HepG2 (cell line): ENCODE measurements at regions not wholly inside any gene's neighbourhood (a gene's known extent, or its start where the extent isn't known, plus 50 kb on each side); places are given as distances from the start of the nearest gene placed in this dataset.

Experiments used
- ELF3 ChIP-seq: IDR thresholded peaks from 2 replicates; pipeline ENCODE4 v1.6.1; 2016; ENCODE audit warnings: missing genetic modification reagents, missing compliant biosample characterization
- HMGXB3 ChIP-seq: sonication (generic); formaldehyde crosslinking; IDR thresholded peaks from 2 replicates; pipeline ENCODE4 v1.4.0; 2020; ENCODE audit warnings: missing genetic modification reagents, borderline replicate concordance
- MBNL3 ChIP-seq: fragments of 250-450 bp; sonication (Bioruptor Pico); conservative IDR thresholded peaks from 2 replicates; pipeline ENCODE4 v1.8.0; 2022; ENCODE audit warnings: mild to moderate bottlenecking, inconsistent platforms
- PATZ1 ChIP-seq: sonication (generic); formaldehyde crosslinking; IDR thresholded peaks from 2 replicates; pipeline ENCODE4 v1.4.0; 2020; ENCODE audit warnings: missing genetic modification reagents
- RFX1 ChIP-seq: fragments of 450-650 bp; IDR thresholded peaks from 2 replicates; pipeline ENCODE4 v1.6.1; 2017
- ZBTB26 ChIP-seq: IDR thresholded peaks from 2 replicates; pipeline ENCODE4 v1.6.1; 2016; ENCODE audit warnings: missing compliant biosample characterization, missing genetic modification reagents, borderline replicate concordance
- ZBTB44 ChIP-seq: sonication (generic); formaldehyde crosslinking; IDR thresholded peaks from 2 replicates; pipeline ENCODE4 v1.4.0; 2020; ENCODE audit warnings: missing genetic modification reagents
- ZNF253 ChIP-seq: sonication (generic); formaldehyde crosslinking; IDR thresholded peaks from 2 replicates; pipeline ENCODE4 v1.8.0; 2022; ENCODE audit warnings: mild to moderate bottlenecking, missing genetic modification reagents, borderline replicate concordance
- ZNF546 ChIP-seq: sonication (generic); formaldehyde crosslinking; conservative IDR thresholded peaks from 2 replicates; pipeline ENCODE4 v1.8.1; 2023; ENCODE audit warnings: mild to moderate bottlenecking, missing genetic modification reagents
- ZNF670 ChIP-seq: sonication (generic); formaldehyde crosslinking; IDR thresholded peaks from 2 replicates; pipeline ENCODE4 v1.8.0; 2022; ENCODE audit warnings: mild to moderate bottlenecking, missing genetic modification reagents, borderline replicate concordance

GRCh38 chr13:18962168-18962734 is 219.4 kb downstream of the TUBA3C start (continued):
- TF ChIP-seq HMGXB3 (CRISPR knock-in tag) (no peak), ELF3 (CRISPR knock-in tag) (no peak), PATZ1 (CRISPR knock-in tag) (no peak), ZBTB26 (CRISPR knock-in tag) (no peak), RFX1 (no peak), ZNF253 (CRISPR knock-in tag) (no peak), ZNF670 (no peak), MBNL3 (CRISPR knock-in tag) (no peak), ZBTB44 (CRISPR knock-in tag) (no peak), ZNF546 (CRISPR knock-in tag) (no peak)
